H9 (cell line): ENCODE measurements at regions not wholly inside any gene's neighbourhood (a gene's known extent, or its start where the extent isn't known, plus 50 kb on each side); places are given as distances from the start of the nearest gene placed in this dataset.

Experiments
- DNase-seq: peaks from one replicate; pipeline ENCODE4 v3.0.0-alpha.2; 2017
- H2AFZ ChIP-seq: one replicate; pipeline ENCODE4 v1.6.1; 2013; ENCODE audit warnings: mild to moderate bottlenecking, low read length, control low read depth, moderate library complexity
- H2AK5ac ChIP-seq: 2 replicates; pipeline ENCODE4 v1.6.1; 2013; ENCODE audit warnings: low read length, control low read depth, mixed read lengths; ENCODE audit not compliant: insufficient read length
- H2BK120ac ChIP-seq: one replicate; pipeline ENCODE4 v1.6.1; 2013; ENCODE audit warnings: low read depth, mild to moderate bottlenecking, low read length, control low read depth, inconsistent platforms; ENCODE audit not compliant: poor library complexity, severe bottlenecking
- H2BK12ac ChIP-seq: 2 replicates; pipeline ENCODE4 v1.6.1; 2013; ENCODE audit warnings: low read length, control low read depth, mixed read lengths, low read depth; ENCODE audit not compliant: insufficient read length
- H2BK15ac ChIP-seq: 2 replicates; pipeline ENCODE4 v1.6.1; 2013; ENCODE audit warnings: low read depth, low read length, control low read depth
- H2BK20ac ChIP-seq: one replicate; pipeline ENCODE4 v1.6.1; 2013; ENCODE audit warnings: low read depth, mild to moderate bottlenecking, low read length, control low read depth, inconsistent platforms; ENCODE audit not compliant: poor library complexity, severe bottlenecking
- H2BK5ac ChIP-seq: 2 replicates; pipeline ENCODE4 v1.6.1; 2013; ENCODE audit warnings: low read length, control low read depth, mixed read lengths; ENCODE audit not compliant: insufficient read length
- H3K14ac ChIP-seq: 2 replicates; pipeline ENCODE4 v1.6.1; 2013; ENCODE audit warnings: low read length, control low read depth; ENCODE audit not compliant: insufficient read depth
- H3K18ac ChIP-seq: 2 replicates; pipeline ENCODE4 v1.6.1; 2013; ENCODE audit warnings: low read depth, mild to moderate bottlenecking, mixed read lengths, low read length, control low read depth; ENCODE audit not compliant: insufficient read length
- H3K23ac ChIP-seq: 2 replicates; pipeline ENCODE4 v1.6.1; 2013; ENCODE audit warnings: low read length, control low read depth, mixed read lengths, low read depth; ENCODE audit not compliant: insufficient read length
- H3K23me2 ChIP-seq: 2 replicates; pipeline ENCODE4 v1.6.1; 2013; ENCODE audit warnings: low read depth, mild to moderate bottlenecking, mixed read lengths, low read length, control low read depth; ENCODE audit not compliant: insufficient read length, poor library complexity, severe bottlenecking
- H3K27ac ChIP-seq: 2 replicates; pipeline ENCODE4 v1.5.1; 2013; ENCODE audit warnings: low read length, control low read depth, mixed read lengths, low read depth; ENCODE audit not compliant: insufficient read length
- H3K27me3 ChIP-seq: 2 replicates; pipeline ENCODE4 v1.6.1; 2013; ENCODE audit warnings: low read length, control low read depth, inconsistent platforms; ENCODE audit not compliant: insufficient read depth
- H3K4ac ChIP-seq: 2 replicates; pipeline ENCODE4 v1.6.1; 2013; ENCODE audit warnings: low read depth, mild to moderate bottlenecking, control low read depth, inconsistent platforms, low read length, moderate library complexity
- H3K4me1 ChIP-seq: 2 replicates; pipeline ENCODE4 v1.6.1; 2013; ENCODE audit warnings: low read length, control low read depth, inconsistent platforms; ENCODE audit not compliant: insufficient read depth
- H3K4me2 ChIP-seq: 2 replicates; pipeline ENCODE4 v1.6.1; 2013; ENCODE audit warnings: low read length, control low read depth, mixed read lengths; ENCODE audit not compliant: insufficient read length, insufficient read depth
- H3K56ac ChIP-seq: 2 replicates; pipeline ENCODE4 v1.6.1; 2013; ENCODE audit warnings: low read depth, mild to moderate bottlenecking, mixed read lengths, low read length, control low read depth; ENCODE audit not compliant: insufficient read length
- H3K79me1 ChIP-seq: 2 replicates; pipeline ENCODE4 v1.6.1; 2013; ENCODE audit warnings: low read depth, mild to moderate bottlenecking, moderate library complexity, low read length, control low read depth, inconsistent platforms; ENCODE audit not compliant: insufficient read depth, poor library complexity, severe bottlenecking
- H3K79me2 ChIP-seq: 2 replicates; pipeline ENCODE4 v1.6.1; 2013; ENCODE audit warnings: low read length, control low read depth, inconsistent platforms; ENCODE audit not compliant: insufficient read depth
- H3K9ac ChIP-seq: 2 replicates; pipeline ENCODE4 v1.6.1; 2013; ENCODE audit warnings: low read length, control low read depth, mixed read lengths; ENCODE audit not compliant: insufficient read length; ENCODE audit errors: extremely low read depth
- H3K9me3 ChIP-seq: one replicate; pipeline ENCODE4 v1.6.1; 2013; ENCODE audit warnings: low read depth, low read length, inconsistent platforms; ENCODE audit not compliant: control insufficient read depth
- H3T11ph ChIP-seq: one replicate; pipeline ENCODE4 v1.6.1; 2013; ENCODE audit warnings: mild to moderate bottlenecking, low read length, control low read depth, inconsistent platforms
- H4K20me1 ChIP-seq: one replicate; pipeline ENCODE4 v1.6.1; 2013; ENCODE audit not compliant: control insufficient read depth, insufficient read length, insufficient read depth
- H4K5ac ChIP-seq: 2 replicates; pipeline ENCODE4 v1.6.1; 2013; ENCODE audit warnings: low read depth, mild to moderate bottlenecking, mixed read lengths, low read length, control low read depth; ENCODE audit not compliant: insufficient read length
- H4K8ac ChIP-seq: replicated peaks from 2 replicates; pipeline ENCODE4 v1.6.1; 2013; ENCODE audit warnings: low read length, control low read depth, mixed read lengths, low read depth; ENCODE audit not compliant: insufficient read length
- H4K91ac ChIP-seq: 2 replicates; pipeline ENCODE4 v1.6.1; 2013; ENCODE audit warnings: low read depth, mild to moderate bottlenecking, moderate library complexity, mixed read lengths, low read length, control low read depth; ENCODE audit not compliant: insufficient read length
- H3K27ac Mint-ChIP-seq, 3 experiments: 2 replicates in 2 of 3; 3 replicates in 1 of 3; pipeline ENCODE4 v1.8.0; 2020 to 2021; ENCODE audit warnings: mixed read lengths in 3 of 3, mild to moderate bottlenecking in 1 of 3, moderate library complexity in 1 of 3
- H3K27me3 Mint-ChIP-seq: 2 replicates; pipeline ENCODE4 v1.8.0; 2021; ENCODE audit warnings: low read depth, mild to moderate bottlenecking, moderate library complexity, mixed read lengths
- H3K36me3 Mint-ChIP-seq, 3 experiments: 2 replicates in 2 of 3; 3 replicates in 1 of 3; pipeline ENCODE4 v1.8.0; 2020 to 2021; ENCODE audit warnings: low read depth in 3 of 3, mixed read lengths in 3 of 3; ENCODE audit not compliant: insufficient read depth in 1 of 3
- H3K4me1 Mint-ChIP-seq, 2 experiments: 2 replicates each; pipeline ENCODE4 v1.8.0; 2020; ENCODE audit warnings: mixed read lengths in 2 of 2
- H3K4me3 Mint-ChIP-seq, 2 experiments: 2 replicates in 1 of 2; 3 replicates in 1 of 2; pipeline ENCODE4 v1.8.0; 2020 to 2021; ENCODE audit warnings: mild to moderate bottlenecking in 2 of 2, mixed read lengths in 2 of 2, moderate library complexity in 1 of 2
- H3K9me3 Mint-ChIP-seq, 2 experiments: 2 replicates in 1 of 2; 3 replicates in 1 of 2; pipeline ENCODE4 v1.8.0; 2020; ENCODE audit warnings: mild to moderate bottlenecking in 2 of 2, mixed read lengths in 2 of 2, moderate library complexity in 1 of 2
- CTCF ChIP-seq: fragments of 200-600 bp; sonication (generic); conservative IDR thresholded peaks from 3 replicates; pipeline ENCODE4 v1.8.0; 2021; ENCODE audit warnings: antibody characterized with exemption, mild to moderate bottlenecking
- WGBS: extraction: QIAGEN DNeasy Blood & Tissue Kit; methylation state at CpG from one replicate; pipeline ENCODE4 v1.1.7; 2013; ENCODE audit warnings: missing lambda C conversion rate, low lambda C conversion rate, mixed read lengths; ENCODE audit not compliant: insufficient read length; ENCODE audit errors: extremely low coverage; 5-methylcytosine and 5-hydroxymethylcytosine counted together

DNA sequence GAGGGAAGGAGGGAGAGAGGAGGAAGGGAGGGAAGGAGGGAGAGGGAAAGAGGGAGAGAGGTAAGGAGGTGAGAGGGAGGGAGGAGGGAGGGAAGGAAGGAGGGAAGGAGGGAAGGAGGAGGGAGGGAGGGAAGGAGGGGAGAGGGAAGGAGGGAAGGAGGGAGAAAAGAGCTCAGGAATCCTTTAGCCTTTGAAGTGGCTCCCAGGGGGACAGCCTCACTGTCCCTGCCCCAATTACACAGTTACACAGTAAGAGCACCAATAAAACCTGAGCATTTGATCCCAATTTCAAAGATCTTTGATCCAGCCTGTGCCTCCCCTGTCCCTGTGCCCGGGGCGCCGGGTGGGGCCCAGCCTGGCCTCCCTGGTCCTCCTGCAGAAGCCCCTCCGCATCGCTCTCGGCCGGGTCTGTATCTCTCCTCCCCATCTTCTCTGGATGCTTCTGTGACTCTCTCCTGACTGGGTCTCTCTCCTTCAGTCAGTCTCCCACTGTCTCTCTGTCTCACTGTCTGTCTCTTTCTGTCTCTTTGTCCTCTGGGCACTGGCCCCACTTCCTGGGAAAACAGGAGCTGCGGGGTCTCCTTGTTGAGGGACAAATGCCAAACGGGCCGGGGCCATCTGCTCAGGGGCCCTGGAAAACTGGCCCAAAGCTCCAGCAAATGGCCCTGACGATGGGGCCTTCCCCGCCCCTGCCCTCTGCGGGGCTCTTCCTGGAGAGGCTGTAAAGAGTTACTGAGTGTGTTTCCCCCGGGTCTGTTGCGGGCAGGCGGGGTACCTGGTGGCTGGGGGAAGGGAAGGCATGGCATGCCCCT lies 54.2 kb upstream of the EGFL7 start:
- no CpG with 5 or more reads among the region's 16 CpGs for WGBS

More for the DNA sequence above, 54.2 kb upstream of the EGFL7 start:
- no peak overlapping the region; the same call in 1 of the 2 replicates for H3K14ac ChIP-seq
- H4K5ac ChIP-seq = no peak overlapping the region
- no peak overlapping the region for H4K91ac ChIP-seq
- no peak overlapping the region for H3K4ac ChIP-seq
- no peaks in the 10 kb centered on the region for H3K9me3 ChIP-seq
- H2BK120ac ChIP-seq = no peak overlapping the region
- Mint-ChIP-seq H3K9me3 (no peaks in the 10 kb centered on the region), H3K36me3 (no peaks in the 10 kb centered on the region), H3K27ac (no peak overlapping the region; a peak in 2 of 7 replicates), H3K4me1 (peaks cover 12 to 28% of the 10 kb centered on the region in 2 experiments), H3K4me3 (0 out of 5 replicates have a peak overlapping the region, but pooled peaks of 1 of the 2 experiments have one; percentile 8), H3K27me3 (peaks cover 9% of the 10 kb centered on the region)
- no peak for TF ChIP-seq CTCF
- H3K79me1 ChIP-seq = no peaks in the 10 kb centered on the region
- no peak overlapping the region for H3K9ac ChIP-seq
- H4K8ac ChIP-seq = no peak overlapping the region
- H3K4me2 ChIP-seq = no peak overlapping the region
- no peak overlapping the region for H2BK5ac ChIP-seq
- H2BK20ac ChIP-seq = no peak overlapping the region
- no peak for DNase-seq
- H3K18ac ChIP-seq = no peak overlapping the region
- no peak overlapping the region for H2AK5ac ChIP-seq
- no peak overlapping the region for H2AFZ ChIP-seq
- H3K56ac ChIP-seq = no peak overlapping the region
- no peak overlapping the region for H2BK15ac ChIP-seq
- no peaks in the 10 kb centered on the region for H3K79me2 ChIP-seq
- no peak overlapping the region for H3K27ac ChIP-seq
- H3K4me1 ChIP-seq = no peaks in the 10 kb centered on the region
- no peaks in the 10 kb centered on the region for H3K27me3 ChIP-seq
- no peak overlapping the region for H3K23ac ChIP-seq
- H2BK12ac ChIP-seq = no peak overlapping the region
- H4K20me1 ChIP-seq = no peaks in the 10 kb centered on the region
- no peak overlapping the region for H3T11ph ChIP-seq
- H3K23me2 ChIP-seq = no peaks in the 10 kb centered on the region
